LNCAP (cell line): ENCODE measurements at regions not wholly inside any gene's neighbourhood (a gene's known extent, or its start where the extent isn't known, plus 50 kb on each side); places are given as distances from the start of the nearest gene placed in this dataset.

ENCODE experiments used
- CTCF ChIP-seq: fragments of 450-650 bp; IDR thresholded peaks from 2 replicates; pipeline ENCODE4 v1.5.1; 2017; ENCODE audit warnings: mild to moderate bottlenecking

GRCh38 chr5:56585461-56585860 is 229.9 kb upstream of the MAP3K1 start:
- TF ChIP-seq CTCF, result no peak

- no peak for TF ChIP-seq CTCF
These were observed 233.9 kb upstream of the MAP3K1 start for GRCh38 chr5:56581426-56581825.

- TF ChIP-seq CTCF, result no peak
These were observed 234.5 kb upstream of the MAP3K1 start for GRCh38 chr5:56580864-56581263.

- TF ChIP-seq CTCF, result no peak
These were observed 239.5 kb upstream of the MAP3K1 start for GRCh38 chr5:56575821-56576220.

- no peak for TF ChIP-seq CTCF
These were observed 240.6 kb upstream of the MAP3K1 start for GRCh38 chr5:56574778-56575177.

- no peak for TF ChIP-seq CTCF
These were observed 245.8 kb upstream of the MAP3K1 start for GRCh38 chr5:56569566-56569965.

- no peak for TF ChIP-seq CTCF
These were observed 246.3 kb upstream of the MAP3K1 start for GRCh38 chr5:56569076-56569475.

- TF ChIP-seq CTCF, result no peak
These were observed 248.1 kb upstream of the MAP3K1 start for GRCh38 chr5:56567278-56567677.
